ENCODE measurements at regions not wholly inside any gene's neighbourhood (a gene's known extent, or its start where the extent isn't known, plus 50 kb on each side); places are given as distances from the start of the nearest gene placed in this dataset.

DNA sequence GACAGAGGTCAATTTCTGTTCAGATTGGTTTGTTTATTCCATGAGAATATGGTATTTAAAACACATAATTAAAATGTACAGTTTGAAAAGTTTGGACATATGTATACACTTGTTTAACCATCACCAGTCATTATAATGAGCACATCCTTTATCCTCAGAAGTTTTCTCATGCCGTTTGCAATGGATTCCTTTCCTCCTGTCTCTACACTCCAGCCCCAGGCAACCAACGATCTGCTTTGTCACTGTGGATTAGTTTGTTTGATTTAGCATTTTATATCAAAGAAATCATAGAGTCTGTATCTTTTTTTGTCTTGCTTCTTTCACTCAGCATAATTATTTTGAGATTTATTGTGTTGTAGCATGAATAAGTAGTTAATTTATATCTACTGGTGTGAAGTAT, 243.0 kb upstream of the TRAM1L1 start:
- H3K4me1 ChIP-seq: no peaks in the 10 kb centered on the region
- H3K36me3 ChIP-seq: no peaks in the 10 kb centered on the region
- H3K27me3 ChIP-seq: no peaks in the 10 kb centered on the region
- no peak for TF ChIP-seq POLR2A (IDR thresholded peaks at IDR 0.05)
- TF ChIP-seq, protein P1, sequence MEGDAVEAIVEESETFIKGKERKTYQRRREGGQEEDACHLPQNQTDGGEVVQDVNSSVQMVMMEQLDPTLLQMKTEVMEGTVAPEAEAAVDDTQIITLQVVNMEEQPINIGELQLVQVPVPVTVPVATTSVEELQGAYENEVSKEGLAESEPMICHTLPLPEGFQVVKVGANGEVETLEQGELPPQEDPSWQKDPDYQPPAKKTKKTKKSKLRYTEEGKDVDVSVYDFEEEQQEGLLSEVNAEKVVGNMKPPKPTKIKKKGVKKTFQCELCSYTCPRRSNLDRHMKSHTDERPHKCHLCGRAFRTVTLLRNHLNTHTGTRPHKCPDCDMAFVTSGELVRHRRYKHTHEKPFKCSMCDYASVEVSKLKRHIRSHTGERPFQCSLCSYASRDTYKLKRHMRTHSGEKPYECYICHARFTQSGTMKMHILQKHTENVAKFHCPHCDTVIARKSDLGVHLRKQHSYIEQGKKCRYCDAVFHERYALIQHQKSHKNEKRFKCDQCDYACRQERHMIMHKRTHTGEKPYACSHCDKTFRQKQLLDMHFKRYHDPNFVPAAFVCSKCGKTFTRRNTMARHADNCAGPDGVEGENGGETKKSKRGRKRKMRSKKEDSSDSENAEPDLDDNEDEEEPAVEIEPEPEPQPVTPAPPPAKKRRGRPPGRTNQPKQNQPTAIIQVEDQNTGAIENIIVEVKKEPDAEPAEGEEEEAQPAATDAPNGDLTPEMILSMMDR (IDR thresholded peaks at IDR 0.05): no peak
- H3K27ac ChIP-seq: no peak overlapping the region
- no peak overlapping the region for H3K4me3 ChIP-seq
- intact Hi-C loops (cut with DNase I): no loop called here
- 43 to 60% (median 56%) methylated on average over 2 of the region's 2 CpGs for WGBS, 4 donors
- no peaks in the 10 kb centered on the region for H3K9me3 ChIP-seq
- ATAC-seq: no peak
- no peak for DNase-seq

DNA sequence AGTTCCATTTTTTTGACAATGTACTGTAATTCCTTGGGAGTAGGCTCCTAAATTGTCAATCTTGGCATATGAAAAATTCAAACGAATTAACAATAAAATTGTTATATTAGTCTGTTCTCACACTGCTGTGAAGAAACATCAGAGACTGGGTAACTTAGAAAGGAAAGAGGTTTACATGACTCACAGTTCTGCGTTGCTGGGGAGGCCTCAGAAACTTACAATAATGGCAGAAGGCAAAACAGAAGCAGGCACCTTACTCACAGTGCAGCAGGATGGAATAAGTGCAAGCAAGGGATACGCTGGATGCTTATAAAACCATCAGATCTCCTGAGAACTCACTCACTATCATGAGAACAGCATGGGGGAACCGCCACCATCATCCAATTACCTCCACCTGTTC, 246.4 kb upstream of the TRAM1L1 start:
- no peaks in the 10 kb centered on the region for H3K27me3 ChIP-seq
- H3K36me3 ChIP-seq: no peaks in the 10 kb centered on the region
- H3K27ac ChIP-seq: no peak overlapping the region
- H3K9me3 ChIP-seq: no peaks in the 10 kb centered on the region
- no peak for TF ChIP-seq POLR2A (IDR thresholded peaks at IDR 0.05)
- TF ChIP-seq, protein P1 (IDR thresholded peaks at IDR 0.05): no peak
- no peak for ATAC-seq
- whole genome bisulfite sequencing, 4 donors: 79 to 83% (median 82%) methylated on average over 4 of the region's 4 CpGs
- H3K4me3 ChIP-seq: no peak overlapping the region
- no peaks in the 10 kb centered on the region for H3K4me1 ChIP-seq
- intact Hi-C loops (cut with DNase I): no loop called here
- DNase-seq: no peak

- no peak overlapping the region for H3K27ac ChIP-seq
- H3K4me1 ChIP-seq: no peaks in the 10 kb centered on the region
- intact Hi-C loops (cut with DNase I): no loop called here
- ATAC-seq (no peak), DNase-seq (no peak)
- H3K9me3 ChIP-seq: peaks cover 0 to 11% (median 0%) of the 10 kb centered on the region in 12 donors
- TF ChIP-seq, protein P1 (IDR thresholded peaks at IDR 0.05): no peak
- TF ChIP-seq POLR2A (IDR thresholded peaks at IDR 0.05): no peak
- no peaks in the 10 kb centered on the region for H3K36me3 ChIP-seq
- no peaks in the 10 kb centered on the region for H3K27me3 ChIP-seq
- 86 to 91% (median 89%) methylated on average over 7 of the region's 7 CpGs for WGBS, 4 donors
- no peak overlapping the region for H3K4me3 ChIP-seq
These were observed 249.2 kb upstream of the TRAM1L1 start for GRCh38 chr4:117334451-117335188.

- intact Hi-C loops (cut with DNase I): no loop called here
- 76 to 82% (median 77%) methylated on average over 5 of the region's 5 CpGs for WGBS, 4 donors
- ATAC-seq: no peak
- no peak for DNase-seq
- H3K4me1 ChIP-seq: no peaks in the 10 kb centered on the region
- TF ChIP-seq, protein P1 (IDR thresholded peaks at IDR 0.05): no peak
- TF ChIP-seq POLR2A (IDR thresholded peaks at IDR 0.05): no peak
- no peaks in the 10 kb centered on the region for H3K9me3 ChIP-seq
- H3K4me3 ChIP-seq: no peak overlapping the region
- H3K27ac ChIP-seq: no peak overlapping the region
- H3K27me3 ChIP-seq: no peaks in the 10 kb centered on the region
- H3K36me3 ChIP-seq: no peaks in the 10 kb centered on the region
These were observed 272.1 kb upstream of the TRAM1L1 start for GRCh38 chr4:117357437-117357836.
